ENCODE measurements at regions not wholly inside any gene's neighbourhood (a gene's known extent, or its start where the extent isn't known, plus 50 kb on each side); places are given as distances from the start of the nearest gene placed in this dataset.
A peak's percentile ranks its signal among the peaks of the same experiment; 100 is the strongest.
"Not testable (repeated sequence)": the region's sequence is repeated elsewhere in the genome, so short reads cannot be mapped to it uniquely, and the experiment has no call there.

GRCh38 chr15:66959875-66960274 is 105.5 kb upstream of the SMAD3 start:
- DNase-seq (ENCODE audit: low spot score in 2 of 2) (no peak), ATAC-seq (no peak)
- H3K36me3 Mint-ChIP-seq = no peaks in the 10 kb centered on the region
- H3K4me1 Mint-ChIP-seq = peaks cover 9% of the 10 kb centered on the region
- peak overlapping the region; percentile 74 for H3K27ac Mint-ChIP-seq
- no peaks in the 10 kb centered on the region for H3K9me3 Mint-ChIP-seq
- no peak overlapping the region for H3K4me3 Mint-ChIP-seq

DNA sequence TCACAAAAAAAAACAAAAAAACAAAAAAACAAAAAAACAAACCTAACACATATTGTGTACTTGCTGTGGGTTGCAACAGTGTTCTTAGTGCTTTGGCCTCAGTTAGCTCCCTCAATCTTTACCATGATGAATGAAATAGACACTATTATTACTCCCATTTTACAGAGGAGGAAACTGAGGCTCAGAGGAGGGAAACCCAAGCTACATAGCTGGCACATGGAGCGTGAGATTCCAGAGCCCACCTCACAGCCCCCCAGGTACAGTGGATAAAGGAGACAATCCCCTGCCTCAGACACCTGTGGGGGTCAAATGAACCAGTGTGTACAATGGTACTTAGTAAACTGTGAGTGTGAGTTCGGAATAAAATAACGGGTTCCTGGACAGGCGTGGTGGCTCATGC is 104.9 kb upstream of the SMAD3 start:
- ATAC-seq = no peak
- Mint-ChIP-seq H3K4me1 (peaks cover 9% of the 10 kb centered on the region), H3K4me3 (no peak overlapping the region), H3K9me3 (no peaks in the 10 kb centered on the region), H3K27ac (peak overlapping the region; percentile 74), H3K36me3 (no peaks in the 10 kb centered on the region)
- no peak for DNase-seq (ENCODE audit: low spot score in 2 of 2)

DNA sequence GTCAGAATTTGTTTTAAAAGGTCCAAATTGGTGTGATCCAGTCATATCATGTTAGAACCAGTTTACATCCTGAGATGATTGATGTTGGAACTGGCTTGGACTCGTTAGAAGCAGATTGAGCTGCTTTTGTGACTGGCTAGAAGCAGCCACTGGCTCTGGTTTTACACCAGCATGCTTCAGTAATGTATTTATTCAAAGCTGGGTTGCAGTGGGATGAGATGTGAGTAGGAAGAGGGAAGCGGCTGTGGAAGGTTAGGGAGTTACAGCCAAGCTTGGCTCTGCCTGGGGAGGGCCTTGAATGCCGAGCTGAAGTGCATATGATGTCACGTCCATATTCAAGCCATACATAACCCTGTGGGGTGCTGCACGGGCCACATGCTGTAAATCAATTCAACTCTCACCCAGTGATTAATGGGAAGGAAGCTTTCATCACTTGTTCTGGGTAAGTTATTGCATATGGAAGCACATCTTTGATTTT is 104.0 kb upstream of the SMAD3 start:
- Mint-ChIP-seq H3K9me3 (no peaks in the 10 kb centered on the region), H3K36me3 (no peaks in the 10 kb centered on the region), H3K4me1 (peaks cover 5% of the 10 kb centered on the region), H3K27ac (no peak overlapping the region), H3K4me3 (no peak overlapping the region)
- no peak for ATAC-seq
- DNase-seq (ENCODE audit: low spot score in 2 of 2) = no peak

DNA sequence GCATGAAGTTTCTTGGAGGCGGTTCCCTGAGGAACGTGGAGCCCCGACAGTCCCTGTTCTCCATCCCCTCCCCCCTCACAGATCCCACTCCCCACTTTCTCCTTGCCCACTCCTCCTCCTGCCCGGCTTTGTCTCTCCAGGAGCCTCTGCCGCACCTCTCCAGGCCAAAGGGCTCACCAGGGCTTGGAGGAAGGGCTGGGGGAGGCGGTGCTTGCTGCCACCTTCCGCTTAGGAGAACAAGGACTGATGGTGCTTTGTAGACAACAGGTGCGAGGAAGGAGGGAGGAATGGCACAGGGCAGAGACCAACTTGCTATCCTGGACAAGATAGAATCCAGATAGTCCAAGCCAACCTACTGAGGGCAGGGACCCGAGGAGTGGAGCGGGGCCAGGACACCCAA is 103.5 kb upstream of the SMAD3 start:
- no peak overlapping the region for H3K27ac Mint-ChIP-seq
- no peak for ATAC-seq
- no peaks in the 10 kb centered on the region for H3K9me3 Mint-ChIP-seq
- H3K4me1 Mint-ChIP-seq = peaks cover under 1% of the 10 kb centered on the region
- H3K36me3 Mint-ChIP-seq = no peaks in the 10 kb centered on the region
- no peak for DNase-seq (ENCODE audit: low spot score in 2 of 2)
- no peak overlapping the region for H3K4me3 Mint-ChIP-seq

DNA sequence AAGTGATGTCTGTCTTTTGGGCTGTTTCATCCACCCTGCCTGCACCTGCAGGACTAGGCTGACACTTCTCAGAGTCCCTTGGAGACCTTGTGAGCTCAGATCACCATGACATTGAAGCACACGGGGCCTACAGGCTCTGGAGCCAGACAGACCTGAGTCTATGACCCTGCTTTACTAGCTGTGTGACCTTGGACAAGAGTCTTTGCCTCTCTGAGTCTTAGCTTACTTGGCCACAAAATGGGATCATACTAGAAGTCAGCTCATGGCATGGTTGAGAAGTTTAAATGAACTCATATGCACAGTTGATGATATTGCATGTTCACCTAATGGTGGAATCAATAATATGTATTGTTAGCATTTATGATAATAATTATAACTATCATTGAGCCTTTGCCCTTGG is 102.9 kb upstream of the SMAD3 start:
- Mint-ChIP-seq H3K36me3 (no peaks in the 10 kb centered on the region), H3K4me1 (no peaks in the 10 kb centered on the region), H3K4me3 (no peak overlapping the region), H3K9me3 (no peaks in the 10 kb centered on the region), H3K27ac (no peak overlapping the region)
- no peak for ATAC-seq
- no peak for DNase-seq (ENCODE audit: low spot score in 2 of 2)

GRCh38 chr15:66963084-66963483 is 102.3 kb upstream of the SMAD3 start:
- no peaks in the 10 kb centered on the region for H3K4me1 Mint-ChIP-seq
- H3K27ac Mint-ChIP-seq = no peak overlapping the region
- no peaks in the 10 kb centered on the region for H3K9me3 Mint-ChIP-seq
- DNase-seq (ENCODE audit: low spot score in 2 of 2) = no peak
- H3K4me3 Mint-ChIP-seq = no peak overlapping the region
- ATAC-seq = no peak
- no peaks in the 10 kb centered on the region for H3K36me3 Mint-ChIP-seq

DNA sequence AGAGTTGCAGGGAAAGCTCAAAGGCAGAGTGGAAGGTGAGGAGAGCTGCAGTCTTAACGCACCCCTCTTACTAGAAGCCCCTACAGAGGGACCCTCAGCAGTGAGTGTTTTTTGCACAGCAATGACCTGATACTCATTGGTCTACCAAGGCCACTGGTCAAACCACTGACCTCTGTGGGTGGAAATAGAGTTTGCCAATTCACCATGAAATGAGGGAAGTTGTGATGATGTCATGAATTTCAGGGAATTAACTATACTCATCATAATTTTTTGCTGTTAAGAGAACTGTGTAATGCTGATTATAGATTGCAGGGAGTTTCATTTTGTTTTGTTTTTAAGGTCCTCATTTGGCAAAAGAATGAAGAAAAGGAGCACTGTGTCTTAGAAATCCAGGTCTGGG is 101.7 kb upstream of the SMAD3 start:
- H3K27ac Mint-ChIP-seq = no peak overlapping the region
- no peaks in the 10 kb centered on the region for H3K9me3 Mint-ChIP-seq
- H3K36me3 Mint-ChIP-seq = no peaks in the 10 kb centered on the region
- H3K4me3 Mint-ChIP-seq = no peak overlapping the region
- ATAC-seq = no peak
- DNase-seq (ENCODE audit: low spot score in 2 of 2) = no peak
- H3K4me1 Mint-ChIP-seq = no peaks in the 10 kb centered on the region

DNA sequence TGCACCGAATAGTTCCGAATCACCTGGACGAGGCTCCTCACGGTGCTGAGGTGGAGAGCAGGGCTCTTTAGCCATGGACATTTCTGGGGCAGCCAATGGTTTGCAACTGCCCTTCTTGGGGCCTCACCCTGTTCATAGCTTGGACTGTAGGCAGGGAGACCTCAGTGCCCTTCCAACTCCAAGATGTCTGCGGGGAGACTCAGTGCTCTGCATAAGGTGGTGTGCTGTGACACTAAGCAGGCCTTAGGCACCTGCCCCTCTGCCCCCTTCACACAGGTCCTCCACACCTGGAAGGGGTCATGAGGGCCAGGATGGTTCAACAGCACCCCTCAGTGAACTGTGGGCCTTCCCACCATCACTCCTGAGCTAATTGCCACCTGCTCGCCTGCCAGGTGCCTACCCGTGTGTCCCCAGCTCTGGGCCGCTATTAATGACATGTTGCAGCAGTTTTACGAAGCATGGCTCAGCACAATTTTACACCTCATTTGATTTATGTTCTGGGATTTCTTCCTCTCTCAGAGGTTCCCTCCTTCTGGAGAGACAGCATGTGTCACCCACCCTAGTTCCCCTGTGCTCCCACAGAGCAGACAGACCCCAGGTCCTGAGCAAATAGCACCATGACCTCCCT is 101.2 kb upstream of the SMAD3 start:
- Mint-ChIP-seq H3K36me3 (no peaks in the 10 kb centered on the region), H3K27ac (no peak overlapping the region), H3K9me3 (no peaks in the 10 kb centered on the region), H3K4me1 (no peaks in the 10 kb centered on the region), H3K4me3 (no peak overlapping the region)
- DNase-seq (ENCODE audit: low spot score in 2 of 2) (no peak), ATAC-seq (no peak)

DNA sequence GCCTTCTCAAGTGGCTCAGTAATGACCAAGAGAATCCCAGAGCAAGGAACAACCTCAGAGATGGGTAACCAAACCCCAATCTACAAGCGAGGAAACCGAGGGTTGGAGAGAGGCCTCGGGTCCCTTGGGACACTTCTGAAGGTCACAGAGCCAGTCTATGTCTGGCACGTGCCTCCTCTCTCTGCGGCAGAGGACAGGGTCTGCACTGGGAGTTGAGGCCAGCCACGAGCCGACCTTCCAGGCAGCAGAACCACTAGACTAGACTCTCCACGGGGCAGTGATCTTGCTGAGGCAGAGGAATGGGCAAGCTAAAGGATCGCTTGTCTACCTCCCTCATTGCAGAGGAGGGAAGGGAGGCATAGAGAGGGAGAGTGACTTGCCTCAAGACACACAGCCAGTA is 100.6 kb upstream of the SMAD3 start:
- no peak for ATAC-seq
- H3K36me3 Mint-ChIP-seq = no peaks in the 10 kb centered on the region
- no peak overlapping the region for H3K4me3 Mint-ChIP-seq
- DNase-seq (ENCODE audit: low spot score in 2 of 2) = no peak
- no peak overlapping the region for H3K27ac Mint-ChIP-seq
- no peaks in the 10 kb centered on the region for H3K9me3 Mint-ChIP-seq
- H3K4me1 Mint-ChIP-seq = no peaks in the 10 kb centered on the region

GRCh38 chr15:66965201-66965900 is 100.1 kb upstream of the SMAD3 start:
- Mint-ChIP-seq H3K36me3 (no peaks in the 10 kb centered on the region), H3K27ac (no peak overlapping the region), H3K4me3 (no peak overlapping the region), H3K4me1 (no peaks in the 10 kb centered on the region), H3K9me3 (no peaks in the 10 kb centered on the region)
- no peak for ATAC-seq
- DNase-seq (ENCODE audit: low spot score in 2 of 2) = no peak

DNA sequence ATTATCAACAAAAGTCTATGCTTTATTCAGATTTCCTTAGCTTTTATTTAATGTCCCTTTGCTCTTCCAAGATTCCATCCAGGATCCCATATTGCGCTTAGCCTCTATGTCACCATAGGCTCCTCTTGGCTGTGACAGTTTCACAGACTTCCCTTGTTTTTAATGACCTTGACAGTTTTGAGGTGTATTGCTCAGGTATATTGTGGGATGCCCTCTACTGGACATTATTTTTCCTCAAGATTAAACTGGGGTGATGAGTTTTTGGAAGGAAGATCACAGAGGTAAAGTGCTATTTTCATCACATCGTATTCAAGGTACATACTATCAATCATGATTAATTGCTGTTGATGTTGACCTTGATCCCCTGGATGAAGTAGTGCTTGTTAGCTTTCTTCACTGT is 99.1 kb upstream of the SMAD3 start:
- ATAC-seq (no peak), DNase-seq (ENCODE audit: low spot score in 2 of 2) (no peak)
- Mint-ChIP-seq H3K4me1 (no peaks in the 10 kb centered on the region), H3K27ac (no peak overlapping the region), H3K4me3 (no peak overlapping the region), H3K36me3 (no peaks in the 10 kb centered on the region), H3K9me3 (no peaks in the 10 kb centered on the region)

GRCh38 chr15:66968806-66969596 is 96.4 kb upstream of the SMAD3 start:
- ATAC-seq (no peak), DNase-seq (ENCODE audit: low spot score in 2 of 2) (no peak)
- Mint-ChIP-seq H3K27ac (no peak overlapping the region), H3K9me3 (no peaks in the 10 kb centered on the region), H3K36me3 (no peaks in the 10 kb centered on the region), H3K4me3 (no peak overlapping the region), H3K4me1 (no peaks in the 10 kb centered on the region)

GRCh38 chr15:66974131-66974530 is 91.3 kb upstream of the SMAD3 start:
- H3K4me1 Mint-ChIP-seq; H3K27ac Mint-ChIP-seq; H3K36me3 Mint-ChIP-seq; H3K4me3 Mint-ChIP-seq; H3K9me3 Mint-ChIP-seq; ATAC-seq; DNase-seq (ENCODE audit: low spot score in 2 of 2): not testable (repeated sequence)

DNA sequence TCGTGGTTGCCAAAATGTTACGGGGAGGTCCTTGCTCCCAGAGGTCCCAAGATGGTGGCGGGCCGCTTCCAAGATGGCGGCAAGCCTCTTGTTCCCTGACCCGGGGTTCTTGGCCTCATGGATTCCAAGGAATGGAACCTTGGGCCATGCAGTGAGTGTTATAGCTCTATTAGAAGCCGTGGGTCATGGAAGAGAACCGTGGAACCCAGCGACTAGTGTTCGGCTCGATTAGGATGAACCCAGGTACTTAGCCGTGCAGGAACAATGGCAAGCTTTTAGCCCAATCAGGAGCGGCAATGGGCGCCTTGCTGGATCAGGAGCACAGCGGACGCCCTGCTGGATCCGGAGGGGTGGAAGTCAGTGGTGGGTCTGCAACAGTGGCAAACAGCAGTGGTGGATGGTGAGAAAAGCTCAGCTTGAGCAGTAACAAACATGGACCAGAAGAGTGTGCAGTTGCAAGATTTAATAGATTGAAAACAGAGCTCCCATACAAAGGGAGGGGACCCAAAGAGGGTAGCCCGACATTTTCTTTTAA is 89.2 kb upstream of the SMAD3 start:
- not testable (repeated sequence) for H3K4me1 Mint-ChIP-seq; DNase-seq (ENCODE audit: low spot score in 2 of 2); H3K36me3 Mint-ChIP-seq; H3K4me3 Mint-ChIP-seq; ATAC-seq; H3K27ac Mint-ChIP-seq; H3K9me3 Mint-ChIP-seq

DNA sequence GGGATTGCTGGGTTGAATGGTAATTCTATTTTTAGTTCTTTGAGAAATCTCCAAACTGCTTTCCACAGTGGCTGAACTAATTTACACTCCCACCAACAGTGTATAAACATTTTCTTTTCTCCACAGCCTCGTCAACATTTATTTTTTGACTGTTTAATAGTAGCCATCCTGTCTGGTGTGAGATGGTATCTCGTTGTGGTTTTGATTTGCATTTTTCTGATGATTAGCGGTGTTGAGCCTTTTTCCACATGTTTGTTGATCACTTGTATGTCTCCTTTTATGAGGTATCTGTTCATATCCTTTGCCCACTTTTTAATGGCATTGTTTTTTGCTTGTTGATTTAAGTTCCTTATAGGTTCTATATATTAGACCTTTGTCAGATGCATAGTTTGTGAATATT is 85.1 kb upstream of the SMAD3 start:
- not testable (repeated sequence) for ATAC-seq; H3K4me1 Mint-ChIP-seq; H3K4me3 Mint-ChIP-seq; H3K9me3 Mint-ChIP-seq; DNase-seq (ENCODE audit: low spot score in 2 of 2); H3K27ac Mint-ChIP-seq; H3K36me3 Mint-ChIP-seq

- no peak for DNase-seq (ENCODE audit: low spot score in 2 of 2)
- no peaks in the 10 kb centered on the region for H3K4me1 Mint-ChIP-seq
Observed at GRCh38 chr15:66981771-66982170, 83.6 kb upstream of the SMAD3 start.

More at GRCh38 chr15:66981771-66982170, 83.6 kb upstream of the SMAD3 start:
- H3K36me3 Mint-ChIP-seq = no peaks in the 10 kb centered on the region
- H3K27ac Mint-ChIP-seq = no peak overlapping the region
- ATAC-seq = no peak
- H3K9me3 Mint-ChIP-seq = peaks cover 4% of the 10 kb centered on the region
- no peak overlapping the region for H3K4me3 Mint-ChIP-seq

Measured in stimulated activated effector memory CD8-positive, alpha-beta T cell treated with anti-CD3 and anti-CD28 coated beads, Interleukin-12 subunit alpha, Interleukin-12 subunit beta, amount 100 ng/mL, for 72 hours (primary cell).